Kidney epithelial cell (primary cell): ENCODE measurements at regions not wholly inside any gene's neighbourhood (a gene's known extent, or its start where the extent isn't known, plus 50 kb on each side); places are given as distances from the start of the nearest gene placed in this dataset.

Experiments
- DNase-seq: peaks from one replicate; pipeline ENCODE4 v3.0.0-alpha.2; 2010; ENCODE audit warnings: low read depth
- H3K27me3 ChIP-seq: 2 replicates; pipeline ENCODE4 v1.6.0; 2011; ENCODE audit warnings: low read length; ENCODE audit not compliant: control insufficient read depth, insufficient read depth
- H3K36me3 ChIP-seq: 2 replicates; pipeline ENCODE4 v1.5.1; 2011; ENCODE audit warnings: low read length; ENCODE audit not compliant: control insufficient read depth, insufficient read depth
- H3K4me3 ChIP-seq: 2 replicates; pipeline ENCODE4 v1.5.1; 2011; ENCODE audit warnings: low read depth, mild to moderate bottlenecking, control low read depth, low read length
- TF ChIP-seq, protein P1 (sequence below): IDR thresholded peaks from 2 replicates; pipeline ENCODE4 v1.5.1; 2011; ENCODE audit warnings: mild to moderate bottlenecking, moderate library complexity, low read length, control low read depth, inconsistent platforms; ENCODE audit not compliant: insufficient read depth, poor library complexity, severe bottlenecking

DNA sequence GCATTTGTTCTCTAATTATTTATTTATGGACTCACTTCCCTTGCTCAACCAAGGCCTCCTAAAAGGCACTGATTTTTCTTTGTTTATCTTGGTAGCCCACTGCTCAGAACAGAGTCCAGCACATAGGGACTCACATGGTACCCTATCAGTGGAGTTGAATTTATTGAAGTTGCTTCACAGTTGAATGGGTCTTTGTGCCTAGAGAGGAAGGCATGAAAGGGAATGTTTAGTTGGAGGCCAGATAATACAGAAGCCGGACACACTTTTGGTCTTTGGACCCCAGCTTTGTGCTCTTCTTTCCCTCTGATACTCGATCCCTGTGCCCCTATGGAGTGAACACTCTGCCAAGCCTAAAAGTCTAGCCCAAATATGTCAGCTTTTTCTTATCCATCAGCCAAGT, 429.0 kb downstream of the PRDM2 start:
- DNase-seq = no peak
- TF ChIP-seq, protein P1, sequence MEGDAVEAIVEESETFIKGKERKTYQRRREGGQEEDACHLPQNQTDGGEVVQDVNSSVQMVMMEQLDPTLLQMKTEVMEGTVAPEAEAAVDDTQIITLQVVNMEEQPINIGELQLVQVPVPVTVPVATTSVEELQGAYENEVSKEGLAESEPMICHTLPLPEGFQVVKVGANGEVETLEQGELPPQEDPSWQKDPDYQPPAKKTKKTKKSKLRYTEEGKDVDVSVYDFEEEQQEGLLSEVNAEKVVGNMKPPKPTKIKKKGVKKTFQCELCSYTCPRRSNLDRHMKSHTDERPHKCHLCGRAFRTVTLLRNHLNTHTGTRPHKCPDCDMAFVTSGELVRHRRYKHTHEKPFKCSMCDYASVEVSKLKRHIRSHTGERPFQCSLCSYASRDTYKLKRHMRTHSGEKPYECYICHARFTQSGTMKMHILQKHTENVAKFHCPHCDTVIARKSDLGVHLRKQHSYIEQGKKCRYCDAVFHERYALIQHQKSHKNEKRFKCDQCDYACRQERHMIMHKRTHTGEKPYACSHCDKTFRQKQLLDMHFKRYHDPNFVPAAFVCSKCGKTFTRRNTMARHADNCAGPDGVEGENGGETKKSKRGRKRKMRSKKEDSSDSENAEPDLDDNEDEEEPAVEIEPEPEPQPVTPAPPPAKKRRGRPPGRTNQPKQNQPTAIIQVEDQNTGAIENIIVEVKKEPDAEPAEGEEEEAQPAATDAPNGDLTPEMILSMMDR = no peak
- no peak overlapping the region for H3K4me3 ChIP-seq
- no peaks in the 10 kb centered on the region for H3K27me3 ChIP-seq
- no peaks in the 10 kb centered on the region for H3K36me3 ChIP-seq

GRCh38 chr1:14135070-14135469, 435.1 kb downstream of the PRDM2 start:
- no peak overlapping the region for H3K4me3 ChIP-seq
- DNase-seq = no peak
- TF ChIP-seq, protein P1 = no peak
- H3K27me3 ChIP-seq = no peaks in the 10 kb centered on the region
- H3K36me3 ChIP-seq = no peaks in the 10 kb centered on the region

DNA sequence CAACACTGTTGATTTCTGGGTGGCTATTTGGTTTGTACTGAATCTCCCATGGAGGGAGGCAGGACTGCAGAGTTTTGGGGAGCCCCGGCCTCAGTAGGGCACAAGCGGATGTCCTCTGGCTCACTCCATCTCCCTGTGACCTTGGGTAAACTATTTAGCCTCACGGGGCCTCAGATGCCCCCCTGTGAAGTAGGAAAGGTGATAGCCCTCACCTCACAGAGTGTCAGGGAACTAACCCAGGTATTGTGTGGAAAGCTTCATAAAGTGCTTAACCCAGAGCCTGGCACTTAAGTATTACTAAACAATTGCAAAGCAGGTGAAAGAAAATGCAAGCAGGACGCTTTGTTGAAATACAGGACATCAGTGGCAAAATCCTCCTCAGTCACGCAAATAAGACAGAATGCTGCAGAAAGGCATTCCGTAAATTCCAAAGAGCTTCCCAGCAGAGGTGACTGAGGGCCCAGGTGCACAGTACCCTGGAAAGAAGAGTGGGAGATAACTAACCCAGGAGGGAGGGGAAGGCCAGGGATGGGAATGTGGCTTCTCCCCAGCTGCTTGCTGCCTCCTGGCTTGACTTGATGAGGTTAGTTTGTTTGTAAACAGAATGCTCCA, 436.3 kb downstream of the PRDM2 start:
- Histone ChIP-seq H3K36me3 (no peaks in the 10 kb centered on the region), H3K27me3 (no peaks in the 10 kb centered on the region), H3K4me3 (no peak overlapping the region)
- no peak for DNase-seq
- TF ChIP-seq, protein P1 = no peak

DNA sequence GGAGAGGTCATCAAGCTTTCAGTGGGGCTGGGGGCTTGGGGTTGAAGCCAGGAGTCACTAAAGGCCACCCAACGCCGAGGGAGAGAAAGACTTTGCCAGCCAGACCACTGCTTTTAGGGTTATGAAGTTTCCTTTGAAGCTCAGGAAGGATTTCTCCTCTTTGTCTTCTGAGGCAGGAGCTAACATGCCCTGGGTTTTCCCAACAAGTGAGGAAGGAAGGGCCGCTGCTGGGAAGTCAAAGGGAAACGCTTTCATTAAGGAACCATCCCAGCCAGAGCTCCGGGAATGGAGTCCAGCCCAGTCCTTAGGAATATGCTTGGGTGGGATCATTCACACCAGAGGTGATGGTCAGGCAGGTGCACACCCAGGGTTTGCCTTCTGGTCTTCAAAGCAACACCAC, 436.9 kb downstream of the PRDM2 start:
- TF ChIP-seq, protein P1 = no peak
- no peak overlapping the region for H3K4me3 ChIP-seq
- no peak for DNase-seq
- no peaks in the 10 kb centered on the region for H3K36me3 ChIP-seq
- no peaks in the 10 kb centered on the region for H3K27me3 ChIP-seq

- Histone ChIP-seq H3K36me3 (no peaks in the 10 kb centered on the region), H3K4me3 (no peak overlapping the region), H3K27me3 (no peaks in the 10 kb centered on the region)
- TF ChIP-seq, protein P1 = no peak
- DNase-seq = no peak
These were observed 437.6 kb downstream of the PRDM2 start for GRCh38 chr1:14137411-14138134.

DNA sequence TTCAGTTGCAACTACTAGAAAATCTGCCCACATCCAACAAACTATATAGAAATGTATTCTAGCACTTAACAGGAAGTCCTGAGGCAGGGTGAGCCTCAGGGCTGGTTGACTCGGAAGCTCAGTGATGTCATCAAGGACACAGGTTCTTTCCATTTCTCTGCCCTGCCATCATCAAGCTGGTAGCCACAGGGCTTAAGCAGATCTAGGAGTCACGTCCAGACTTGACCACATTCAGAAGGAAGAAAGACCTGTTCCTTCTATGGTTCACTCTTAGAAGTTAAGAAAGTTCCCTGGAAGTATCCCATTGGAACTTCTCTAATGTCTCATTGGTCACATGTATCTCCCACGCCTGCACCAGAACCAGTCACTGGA, 438.1 kb downstream of the PRDM2 start:
- no peaks in the 10 kb centered on the region for H3K27me3 ChIP-seq
- no peaks in the 10 kb centered on the region for H3K36me3 ChIP-seq
- no peak for DNase-seq
- H3K4me3 ChIP-seq = no peak overlapping the region
- TF ChIP-seq, protein P1 = no peak
